Sciatic nerve (tissue), 2 donors: ENCODE measurements at regions not wholly inside any gene's neighbourhood (a gene's known extent, or its start where the extent isn't known, plus 50 kb on each side); places are given as distances from the start of the nearest gene placed in this dataset.
"Not testable (repeated sequence)": the region's sequence is repeated elsewhere in the genome, so short reads cannot be mapped to it uniquely, and the experiment has no call there.

Source experiments
- ATAC-seq: fragments of 200-7000 bp; cut with Tn5 transposase; one replicate; pipeline ENCODE4 v1.9.1; 2020; ENCODE audit warnings: mild to moderate bottlenecking, moderate library complexity
- DNase-seq: peaks from one replicate; pipeline ENCODE4 v3.0.0-alpha.2; 2020; ENCODE audit warnings: low spot score
- intact Hi-C: fragments of 100-400 bp; cut with DNase I; formaldehyde crosslinking; loops from one replicate; pipeline ENCODE4 v1.14.2; 2022
- donor health status: DM: no; HTN: no; CAD: no.
- donor health status: DM: no; HTN: no; CAD: no.

DNA sequence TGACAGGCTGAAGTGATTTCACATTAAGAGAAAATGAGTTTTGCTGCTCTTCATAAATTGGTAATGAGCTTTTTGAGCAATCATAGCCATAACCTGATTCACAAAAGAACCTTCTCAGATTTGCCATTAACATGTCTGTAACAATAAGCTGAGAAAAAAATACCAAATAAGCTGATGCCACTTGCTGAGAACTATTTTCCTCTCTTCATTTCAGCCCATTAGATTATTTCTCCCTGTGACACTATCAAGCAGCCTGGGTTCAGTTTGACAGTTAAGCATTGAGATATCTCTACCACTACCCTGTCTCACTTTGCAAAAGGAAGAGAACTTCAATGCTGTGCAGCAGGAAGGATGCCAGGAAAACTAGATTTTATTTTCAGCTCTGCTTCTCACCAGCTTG, 673.9 kb downstream of the TRIB2 start:
- no peak for DNase-seq
- intact Hi-C loops = no loop called here
- ATAC-seq = no peak

DNA sequence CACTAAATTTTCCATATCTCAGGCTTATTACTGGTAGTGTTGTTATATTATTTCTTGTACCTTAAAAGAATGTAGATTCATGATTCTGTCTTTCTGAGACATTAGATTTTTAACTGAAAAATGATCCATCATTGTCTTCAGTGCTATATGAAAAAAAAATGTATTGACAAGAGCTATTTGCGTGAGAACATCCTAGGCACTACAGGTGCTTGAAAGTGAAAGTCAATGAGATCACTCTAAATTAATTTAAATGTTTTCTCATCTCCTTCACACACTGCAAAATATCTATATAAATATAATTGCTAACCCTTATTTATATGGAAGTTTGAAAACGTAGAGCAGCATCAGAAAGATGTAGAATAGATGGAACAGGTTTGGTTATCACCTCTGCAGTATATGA, 684.6 kb downstream of the TRIB2 start:
- no peak for DNase-seq
- intact Hi-C loops = no loop called here
- no peak for ATAC-seq

DNA sequence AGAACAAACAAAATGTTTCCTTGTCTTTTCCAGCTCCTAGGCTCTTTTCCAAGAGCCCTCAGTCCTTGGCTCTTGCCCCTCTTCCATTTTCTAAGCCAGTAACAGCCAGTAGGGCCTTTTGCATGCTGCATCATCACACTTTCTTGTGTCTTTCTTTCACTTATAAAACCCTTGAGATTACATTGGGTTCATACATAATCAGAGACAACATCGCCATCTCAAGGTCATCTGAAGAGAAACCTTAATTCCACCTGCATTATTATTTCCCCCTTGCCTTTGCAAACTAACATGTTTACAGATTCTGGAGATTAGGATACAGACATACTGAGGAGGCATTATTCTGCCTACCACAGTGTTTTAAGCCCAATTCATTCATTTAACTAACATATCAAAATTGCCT, 697.3 kb downstream of the TRIB2 start:
- intact Hi-C loops = no loop called here
- no peak for DNase-seq

DNA sequence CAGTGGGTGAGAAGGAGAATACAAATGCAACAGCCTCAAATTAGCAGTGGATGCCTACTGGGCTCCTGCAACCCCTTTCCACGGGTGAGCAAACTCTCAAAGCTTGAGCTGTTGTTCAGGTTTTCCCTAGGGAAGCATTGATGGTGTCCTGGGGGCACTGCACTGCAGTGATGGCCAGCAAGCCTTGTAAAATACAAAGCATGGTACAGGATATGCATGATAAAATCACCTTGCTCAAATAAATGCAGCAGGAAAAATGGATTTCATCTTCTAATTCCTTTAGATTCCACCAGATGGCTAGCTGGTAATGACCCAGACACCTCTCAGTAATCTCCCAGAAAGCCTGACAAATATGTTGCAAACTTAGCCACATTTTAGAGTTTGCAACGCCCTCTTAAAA, 698.2 kb downstream of the TRIB2 start:
- no peak for DNase-seq

More for the DNA sequence above, 697.3 kb downstream of the TRIB2 start:
- ATAC-seq = no peak

DNA sequence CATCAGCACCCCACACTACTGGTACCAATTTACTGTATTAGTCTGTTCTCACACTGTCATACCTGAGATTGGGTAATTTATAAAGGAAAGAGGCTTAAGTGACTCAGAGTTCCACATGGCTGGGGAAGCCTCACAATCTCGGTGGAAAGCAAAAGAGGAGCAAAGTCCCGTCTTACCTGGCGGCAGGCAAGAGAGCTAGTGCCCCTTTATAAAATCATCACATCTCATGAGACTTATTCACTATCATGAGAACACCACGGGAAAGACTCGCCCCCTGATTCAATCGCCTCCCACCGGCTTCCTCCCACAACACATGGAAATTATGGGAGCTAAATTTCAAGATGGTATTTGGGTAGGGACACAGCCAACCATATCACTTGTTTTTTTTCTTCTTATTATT, 717.2 kb downstream of the TRIB2 start:
- intact Hi-C loops = no loop called here
- DNase-seq (no peak), ATAC-seq (no peak)

More for the DNA sequence above, 698.2 kb downstream of the TRIB2 start:
- ATAC-seq = no peak
- intact Hi-C loops = no loop called here

DNA sequence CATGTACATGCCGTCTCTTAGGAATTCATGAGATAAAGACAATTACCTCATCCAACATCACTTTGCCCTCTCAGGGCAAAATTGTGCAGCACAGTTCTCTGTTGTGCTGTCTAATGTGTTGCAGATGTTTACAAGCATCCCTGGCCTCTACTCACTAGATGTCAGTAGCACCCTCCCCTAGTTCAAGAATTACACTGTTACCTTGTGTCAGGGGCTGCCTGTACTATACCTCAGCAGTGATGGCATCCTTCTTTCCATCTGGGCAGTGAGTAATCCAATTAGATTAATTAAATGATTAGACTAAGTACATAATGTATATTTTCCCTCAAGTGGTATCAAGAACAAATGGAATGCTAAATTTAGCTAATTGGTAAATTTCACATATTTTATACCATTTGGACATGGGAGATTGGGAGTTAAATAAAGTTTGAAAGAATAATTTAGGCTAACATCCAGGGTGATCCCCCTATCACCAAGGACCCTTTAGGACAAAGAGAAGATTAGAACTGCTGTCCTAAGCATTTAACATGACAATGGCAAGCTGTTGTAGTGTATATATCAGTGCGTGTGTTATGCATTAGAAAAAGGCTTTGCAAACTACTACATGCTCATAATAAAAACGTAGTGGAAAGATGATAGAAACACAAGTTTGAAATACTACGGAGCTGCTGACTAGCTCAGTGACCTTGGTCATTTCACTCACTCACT, 727.0 kb downstream of the TRIB2 start:
- DNase-seq, ATAC-seq, intact Hi-C loops: not testable (repeated sequence)

DNA sequence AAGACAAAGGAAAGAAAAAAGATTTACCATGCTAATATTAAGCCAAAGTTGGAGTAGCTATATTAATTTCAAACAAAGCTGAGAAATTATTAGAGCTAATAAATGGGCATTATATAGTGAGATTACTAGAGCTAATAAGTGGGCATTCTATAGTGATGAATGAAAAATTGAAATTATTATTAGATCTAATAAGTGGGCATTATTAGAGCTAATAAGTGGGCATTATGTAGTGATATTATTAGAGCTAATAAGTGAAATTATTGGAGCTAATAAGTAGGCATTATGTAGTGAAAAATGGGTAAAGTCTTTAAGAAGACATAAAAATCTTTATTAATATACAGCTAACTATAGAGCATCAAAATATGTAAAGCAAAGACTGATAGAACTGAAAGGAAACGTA, 745.7 kb downstream of the TRIB2 start:
- no peak for ATAC-seq
- intact Hi-C loops = no loop called here

DNA sequence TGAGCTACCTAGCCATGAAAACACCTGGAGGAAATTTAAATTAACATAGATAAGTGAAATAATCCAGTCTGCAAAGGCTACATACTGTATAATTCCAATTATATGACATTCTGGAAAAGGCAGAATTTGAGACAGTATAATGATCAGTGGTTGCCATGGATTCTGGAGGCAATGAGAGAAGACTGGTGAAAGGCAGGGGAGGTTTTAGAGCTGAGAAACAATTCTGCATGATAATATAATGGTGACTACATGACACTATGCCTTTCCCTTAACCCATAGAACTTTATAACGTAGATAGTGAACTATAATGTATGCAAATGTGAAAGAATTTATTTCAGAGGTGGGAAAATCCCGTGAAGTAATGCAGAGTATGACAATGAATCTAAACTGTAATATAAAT, 749.3 kb downstream of the TRIB2 start:
- ATAC-seq = no peak
- no peak for DNase-seq
- intact Hi-C loops = no loop called here

More for the DNA sequence above, 745.7 kb downstream of the TRIB2 start:
- DNase-seq = no peak

DNA sequence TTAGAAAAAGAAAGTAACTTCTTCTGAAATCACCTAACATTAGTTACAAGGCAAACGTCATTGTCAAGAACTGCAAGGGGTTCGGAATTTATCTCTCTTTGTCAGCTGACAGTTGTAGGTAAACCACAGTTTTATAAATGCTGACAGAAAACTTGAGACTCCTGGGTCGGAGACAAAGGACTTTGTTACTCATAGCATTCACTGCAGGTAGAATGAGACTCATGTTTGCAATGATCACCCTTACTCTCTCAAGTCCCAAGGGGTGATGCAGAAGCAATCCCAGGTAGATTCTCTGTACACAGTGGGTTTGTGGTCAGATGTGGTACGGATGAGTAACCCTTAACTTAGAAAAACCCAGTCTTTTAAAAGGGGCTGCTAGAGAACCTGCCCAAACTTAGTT, 757.8 kb downstream of the TRIB2 start:
- ATAC-seq (no peak), DNase-seq (no peak)
- intact Hi-C loops = no loop called here

DNA sequence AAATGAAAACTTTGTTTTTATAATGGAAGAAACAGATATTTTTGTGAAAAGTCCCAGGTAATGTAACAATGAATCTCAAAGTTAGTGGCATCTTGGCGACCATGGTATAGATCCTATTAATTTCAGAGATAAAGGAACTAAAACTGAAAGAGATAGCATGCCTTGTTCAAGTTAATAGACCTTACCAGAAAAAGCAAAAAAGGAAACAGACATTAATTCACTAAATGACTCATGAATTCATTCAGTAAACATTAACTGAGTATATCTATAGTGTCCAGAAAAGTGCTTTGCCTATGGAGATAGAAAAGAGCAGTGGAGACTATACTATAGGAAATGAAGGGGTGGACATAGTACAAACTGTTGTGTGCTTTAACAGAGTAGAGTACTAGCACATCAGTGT, 763.3 kb downstream of the TRIB2 start:
- intact Hi-C loops = no loop called here
- DNase-seq (no peak), ATAC-seq (no peak)

DNA sequence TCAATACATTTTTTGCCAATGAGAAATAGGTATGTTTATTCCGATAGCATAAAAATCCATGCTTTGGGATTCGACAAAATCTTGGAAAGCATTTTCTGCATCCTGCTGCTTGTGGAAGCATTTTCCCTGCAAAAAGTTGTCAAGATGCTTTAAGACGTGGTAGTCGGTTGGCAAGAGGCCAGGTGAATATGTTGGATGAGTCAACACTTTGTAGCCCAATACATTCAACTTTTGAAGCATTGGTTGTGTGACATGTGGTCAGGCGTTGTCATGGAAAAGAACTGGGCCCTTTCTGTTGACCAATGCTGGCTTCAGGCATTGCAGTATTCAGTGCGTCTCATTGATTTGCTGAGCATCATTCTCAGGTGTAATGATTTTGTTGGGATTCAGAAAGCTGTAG, 764.5 kb downstream of the TRIB2 start:
- intact Hi-C loops = no loop called here
- no peak for ATAC-seq
- no peak for DNase-seq

DNA sequence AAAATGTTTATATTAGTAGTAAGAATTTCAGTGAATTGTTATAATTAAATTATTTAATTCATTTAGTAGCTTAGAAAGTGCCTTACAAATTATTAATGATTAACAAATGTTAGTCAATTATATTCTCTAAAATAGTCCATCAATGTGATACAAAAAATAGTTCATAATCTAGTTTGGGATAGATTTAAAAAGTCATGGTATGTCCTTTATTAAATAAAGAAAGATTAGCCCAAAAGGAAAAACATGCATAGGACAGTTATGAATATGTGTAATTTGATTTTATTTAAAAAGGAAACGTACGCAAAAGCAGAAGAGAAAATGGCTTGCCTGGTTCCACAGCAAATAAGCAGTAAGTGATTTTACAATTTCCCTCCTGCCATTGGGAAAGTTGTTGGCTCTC, 768.5 kb downstream of the TRIB2 start:
- intact Hi-C loops = no loop called here
- ATAC-seq (no peak), DNase-seq (no peak)

DNA sequence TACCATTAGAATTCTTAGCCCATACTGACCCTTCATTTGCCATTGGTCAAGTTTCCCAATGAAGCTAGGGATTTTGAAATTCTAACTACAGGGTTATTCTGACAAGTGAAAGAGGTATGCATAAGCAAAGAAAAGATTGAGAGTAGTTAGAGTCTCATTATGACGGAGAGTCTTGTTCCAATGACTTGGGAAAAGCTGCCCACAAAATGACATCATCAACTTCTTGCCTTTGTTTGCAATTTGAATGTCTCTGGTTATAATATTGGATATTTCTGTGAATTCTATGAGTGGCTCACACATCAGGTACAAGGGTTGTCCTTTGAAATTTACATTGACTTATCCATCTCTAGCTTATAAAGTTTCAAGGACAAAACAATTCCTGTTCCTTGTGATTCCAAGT, 772.2 kb downstream of the TRIB2 start:
- intact Hi-C loops = no loop called here

DNA sequence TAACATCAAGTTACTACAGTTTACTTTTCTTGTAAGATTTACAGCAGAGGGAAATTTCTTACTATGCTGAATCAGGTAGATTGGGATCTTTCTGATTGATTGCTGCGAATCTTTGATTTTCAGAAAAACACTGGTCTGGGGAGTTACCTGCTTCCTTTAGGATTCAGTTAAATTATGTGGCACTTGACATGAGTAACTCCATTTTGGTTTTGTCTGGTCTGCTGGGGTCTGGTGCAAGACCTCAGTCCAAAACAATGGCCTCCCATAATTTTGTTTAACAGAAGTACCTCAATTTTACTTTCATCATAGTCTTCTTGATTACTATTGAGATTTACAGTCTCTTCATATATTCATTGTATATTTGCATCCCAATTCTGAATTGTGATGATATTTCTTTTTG, 775.5 kb downstream of the TRIB2 start:
- ATAC-seq = no peak
- DNase-seq = no peak
- intact Hi-C loops = no loop called here

More for the DNA sequence above, 772.2 kb downstream of the TRIB2 start:
- ATAC-seq (no peak), DNase-seq (no peak)

DNA sequence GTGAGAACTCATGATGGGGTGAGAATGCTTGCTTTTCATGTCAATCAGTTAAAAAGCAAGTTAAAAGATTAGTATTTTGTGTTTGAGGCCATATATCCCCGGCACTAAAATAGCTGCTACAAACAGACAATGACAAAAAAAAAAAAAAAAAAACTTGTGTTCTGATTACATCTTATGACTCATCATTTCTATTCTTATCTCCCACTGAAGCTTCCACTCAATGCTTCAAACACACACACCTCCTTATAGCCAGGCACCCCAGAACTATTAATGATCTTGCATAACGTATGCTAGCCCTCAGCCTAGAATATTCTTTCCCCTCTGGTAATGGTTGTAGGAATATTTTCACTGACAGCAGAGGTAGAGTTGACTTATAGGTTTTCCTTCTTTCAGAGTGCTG, 778.3 kb downstream of the TRIB2 start:
- DNase-seq (no peak), ATAC-seq (no peak)
- intact Hi-C loops = no loop called here

DNA sequence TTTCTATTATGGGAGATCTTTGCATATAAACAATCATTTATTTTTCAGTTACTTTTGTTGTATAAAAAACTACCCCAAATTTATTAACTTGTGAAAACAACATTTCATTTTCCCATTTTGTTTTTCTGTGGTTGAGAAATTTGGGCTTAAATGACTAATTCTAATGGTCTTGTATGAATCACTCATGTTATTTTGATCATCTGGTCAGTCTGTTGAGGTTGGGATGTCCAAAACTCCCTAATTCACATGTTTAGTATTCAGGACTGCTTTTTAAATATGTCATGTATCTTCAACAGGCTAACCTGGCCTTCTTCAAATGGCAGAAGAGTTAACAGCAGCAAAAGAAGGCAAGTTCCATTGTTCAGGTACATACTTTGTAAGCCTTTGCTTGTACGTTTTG, 788.1 kb downstream of the TRIB2 start:
- intact Hi-C loops = no loop called here
- DNase-seq (no peak), ATAC-seq (no peak)

DNA sequence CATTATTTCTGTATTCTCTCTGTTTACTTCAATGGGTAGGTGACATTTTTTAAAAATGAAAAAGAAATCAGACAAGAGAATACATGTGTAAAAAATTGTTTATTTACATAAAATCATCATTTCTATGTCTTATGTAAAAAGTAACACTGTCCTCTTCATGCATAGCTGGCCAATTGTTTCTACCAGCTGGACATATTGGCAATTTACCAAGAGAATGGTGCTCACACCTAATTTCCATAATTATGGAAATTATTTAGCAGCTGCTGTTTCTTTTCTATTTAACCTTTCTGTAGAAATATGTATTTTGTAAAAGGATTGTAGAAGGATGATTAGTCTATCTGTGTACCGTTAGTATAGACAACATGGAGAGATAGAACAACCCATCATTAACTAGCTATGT, 791.9 kb downstream of the TRIB2 start:
- intact Hi-C loops = no loop called here
- no peak for DNase-seq
- no peak for ATAC-seq

DNA sequence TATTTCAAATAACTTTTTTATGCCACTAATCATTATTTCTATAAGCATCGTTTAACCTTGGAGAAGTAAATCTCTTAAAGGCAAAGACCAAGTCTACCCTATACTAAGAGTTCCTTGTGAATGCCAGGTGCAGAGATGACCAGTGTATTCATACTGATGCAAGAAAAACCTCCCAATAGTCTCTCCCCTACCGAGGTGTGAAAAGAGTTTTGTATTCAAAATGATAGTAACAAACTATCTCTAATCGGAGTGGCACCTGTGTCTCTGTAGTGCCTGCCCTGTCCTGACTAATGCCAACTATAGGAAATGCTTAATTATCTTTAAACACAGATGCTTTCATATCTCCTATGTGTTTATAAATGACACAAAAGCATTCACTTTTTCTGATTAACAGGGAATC, 798.5 kb downstream of the TRIB2 start:
- ATAC-seq = no peak
- intact Hi-C loops = no loop called here

DNA sequence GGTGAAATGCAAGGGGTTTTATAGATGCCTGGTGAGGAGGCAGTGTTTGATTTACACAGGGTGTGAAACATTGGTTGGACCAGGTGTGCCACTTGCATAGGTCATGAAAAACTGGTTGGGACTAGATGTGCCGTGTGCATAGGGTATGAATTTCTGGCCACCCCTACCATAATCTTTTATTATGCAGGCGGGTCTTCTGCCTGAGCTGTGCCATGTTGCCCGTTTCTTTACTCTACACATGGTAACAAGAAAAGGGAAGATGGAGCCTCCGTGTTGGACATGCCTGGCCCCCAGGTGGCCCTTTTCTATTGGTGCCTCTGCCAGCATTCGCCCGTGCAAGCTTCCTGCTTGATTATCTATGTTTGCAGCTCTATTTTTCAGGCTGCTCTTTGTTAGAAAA, 805.4 kb downstream of the TRIB2 start:
- DNase-seq (no peak), ATAC-seq (no peak)
- intact Hi-C loops = no loop called here

More for the DNA sequence above, 798.5 kb downstream of the TRIB2 start:
- DNase-seq = no peak

DNA sequence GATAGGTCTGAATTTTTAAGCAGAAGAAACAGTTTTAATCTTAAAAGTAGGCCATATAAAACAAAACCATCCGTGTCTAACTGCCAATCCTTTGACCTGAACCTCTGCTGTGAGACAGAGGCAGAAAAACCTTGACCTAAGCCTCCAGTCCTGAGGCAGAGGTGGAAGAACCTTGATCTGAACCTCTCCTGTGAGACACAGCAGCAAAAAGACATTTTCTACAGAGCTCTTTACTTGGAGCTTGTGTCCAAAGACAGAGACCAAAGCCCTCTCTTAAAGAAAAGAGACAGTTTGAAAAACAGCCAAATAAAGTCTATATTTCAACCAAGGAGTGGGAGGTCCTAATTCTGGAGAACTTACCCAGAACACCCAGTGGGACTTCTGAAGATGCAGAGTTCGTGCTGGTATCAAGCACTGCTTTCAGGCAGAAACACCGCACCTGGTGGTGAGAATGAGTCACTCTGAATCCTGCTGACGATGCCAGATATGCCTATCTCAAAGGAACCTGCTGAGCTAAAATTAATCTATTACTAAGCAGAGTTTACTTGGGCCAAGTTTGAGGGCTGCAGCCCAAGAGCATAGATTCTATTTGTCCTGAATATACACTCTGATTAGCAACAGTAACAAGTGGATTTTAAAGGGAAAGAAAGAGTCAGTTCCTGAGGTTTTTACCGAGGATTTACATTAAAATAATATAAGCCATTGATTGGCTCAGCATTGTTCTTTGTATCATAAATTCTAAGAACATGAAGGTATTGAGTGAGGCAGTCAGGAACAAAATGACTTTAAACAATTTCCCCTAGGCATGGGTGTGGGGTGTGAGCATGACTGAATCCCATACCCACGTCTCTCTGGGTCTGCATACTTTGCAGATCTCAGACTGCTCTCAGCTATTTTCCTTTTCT, 806.4 kb downstream of the TRIB2 start:
- intact Hi-C loops = no loop called here
- ATAC-seq = no peak
- DNase-seq = no peak
